HUES64 (cell line): ENCODE measurements at regions not wholly inside any gene's neighbourhood (a gene's known extent, or its start where the extent isn't known, plus 50 kb on each side); places are given as distances from the start of the nearest gene placed in this dataset.
"Not testable (repeated sequence)": the region's sequence is repeated elsewhere in the genome, so short reads cannot be mapped to it uniquely, and the experiment has no call there.

Source experiments
- H3K27ac ChIP-seq: 2 replicates; pipeline ENCODE4 v1.7.0; 2013; ENCODE audit warnings: low read depth, low read length, inconsistent platforms
- H3K27me3 ChIP-seq: 2 replicates; pipeline ENCODE4 v1.6.1; 2013; ENCODE audit warnings: mild to moderate bottlenecking, low read length; ENCODE audit not compliant: insufficient read depth
- H3K36me3 ChIP-seq: 2 replicates; pipeline ENCODE4 v1.6.1; 2013; ENCODE audit warnings: mild to moderate bottlenecking, low read length; ENCODE audit not compliant: insufficient read depth
- H3K4me1 ChIP-seq: 2 replicates; pipeline ENCODE4 v1.6.1; 2013; ENCODE audit warnings: mild to moderate bottlenecking, low read length, moderate library complexity; ENCODE audit not compliant: insufficient read depth
- H3K4me3 ChIP-seq: 2 replicates; pipeline ENCODE4 v1.5.1; 2013; ENCODE audit warnings: mild to moderate bottlenecking, low read length, moderate library complexity
- H3K9ac ChIP-seq: 2 replicates; pipeline ENCODE4 v1.6.1; 2013; ENCODE audit warnings: mild to moderate bottlenecking, low read depth, low read length
- H3K9me3 ChIP-seq: 2 replicates; pipeline ENCODE4 v1.6.1; 2013; ENCODE audit warnings: low read depth, low read length; ENCODE audit not compliant: insufficient read depth
- WGBS: fragments of 150-250, 120-280 bp; methylation state at CpG from one replicate; pipeline ENCODE4 v1.1.7; 2013; ENCODE audit warnings: missing lambda C conversion rate; 5-methylcytosine and 5-hydroxymethylcytosine counted together

- Histone ChIP-seq H3K27ac (no peak overlapping the region; the same call in 1 of the 2 replicates), H3K9me3 (no peaks in the 10 kb centered on the region), H3K4me3 (no peak overlapping the region), H3K36me3 (no peaks in the 10 kb centered on the region), H3K4me1 (peaks cover 10% of the 10 kb centered on the region; the same call in 1 of the 2 replicates), H3K27me3 (no peaks in the 10 kb centered on the region), H3K9ac (no peak overlapping the region)
- WGBS: 58% methylated on average over 10 of the region's 10 CpGs
Measured at GRCh38 chr3:82461049-82461889, 699.8 kb upstream of the GBE1 start.

DNA sequence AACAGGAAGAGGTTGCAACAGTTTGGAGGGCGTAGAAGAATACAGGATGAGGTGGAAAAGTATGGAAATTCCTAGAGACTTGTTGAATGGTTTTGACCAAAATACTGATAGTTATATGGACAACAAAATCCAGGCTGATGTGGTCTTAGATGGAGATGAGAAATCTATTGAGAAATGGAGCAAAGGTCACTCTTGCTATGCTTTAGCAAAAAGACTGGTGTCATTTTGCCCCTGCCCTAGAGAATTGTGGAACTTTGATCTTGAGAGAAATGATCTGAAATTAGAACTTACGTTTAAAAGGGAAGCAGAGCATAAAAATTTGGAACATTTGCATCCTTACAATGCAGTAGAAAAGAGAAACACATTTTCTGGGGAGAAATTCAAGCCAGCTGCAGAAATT is 686.9 kb upstream of the GBE1 start:
- 73% methylated on average over 2 of the region's 2 CpGs for WGBS
- H3K36me3 ChIP-seq: no peaks in the 10 kb centered on the region
- no peaks in the 10 kb centered on the region for H3K27me3 ChIP-seq
- H3K27ac ChIP-seq: no peak overlapping the region
- H3K4me1 ChIP-seq: no peaks in the 10 kb centered on the region
- no peak overlapping the region for H3K9ac ChIP-seq
- H3K4me3 ChIP-seq: no peak overlapping the region
- H3K9me3 ChIP-seq: peaks cover 11% of the 10 kb centered on the region

DNA sequence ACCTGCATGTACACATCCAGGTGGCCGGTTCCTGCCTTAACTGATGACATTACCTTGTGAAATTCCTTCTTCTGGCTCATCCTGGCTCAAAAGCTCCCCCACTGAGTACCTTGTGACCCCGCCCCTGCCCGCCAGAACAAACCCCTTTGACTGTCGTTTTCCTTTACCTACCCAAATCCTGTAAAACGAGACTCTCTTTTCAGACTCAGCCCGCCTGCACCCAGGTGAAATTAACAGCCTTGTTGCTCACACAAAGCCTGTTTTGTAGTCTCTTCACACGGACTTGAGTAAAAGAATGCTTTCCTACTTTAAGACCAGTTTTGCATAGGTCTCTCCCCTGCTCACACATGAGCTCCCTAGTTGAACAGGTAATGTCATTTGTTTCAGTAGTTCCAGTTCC is 667.4 kb upstream of the GBE1 start:
- H3K9me3 ChIP-seq, H3K36me3 ChIP-seq, H3K27me3 ChIP-seq: not testable (repeated sequence)
- H3K9ac ChIP-seq: 0 out of 2 replicates have a peak overlapping the region, but pooled peaks have one; percentile 36
- WGBS: 3% methylated on average over 7 of the region's 7 CpGs
- H3K27ac ChIP-seq: peak overlapping the region; percentile 92
- H3K4me3 ChIP-seq: 0 out of 2 replicates have a peak overlapping the region, but pooled peaks have one; percentile 18
- H3K4me1 ChIP-seq: peaks cover 63% of the 10 kb centered on the region

DNA sequence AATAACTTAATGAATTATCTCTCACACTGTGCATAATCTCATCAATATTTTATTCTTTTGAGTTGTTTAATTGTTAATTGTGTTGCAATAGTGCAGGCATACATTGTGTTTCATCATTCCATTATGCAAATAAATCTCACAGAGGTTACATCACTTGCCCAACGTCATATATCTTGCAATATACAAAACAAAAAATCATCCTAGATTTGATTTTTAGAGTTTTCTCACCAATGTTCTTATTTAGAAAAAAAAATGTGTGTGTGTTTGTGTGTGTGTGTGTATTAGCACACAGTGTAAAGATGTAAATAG is 662.5 kb upstream of the GBE1 start:
- Histone ChIP-seq H3K27ac (no peak overlapping the region; the same call in 1 of the 2 replicates), H3K4me1 (peaks cover 56% of the 10 kb centered on the region)
- WGBS: 13% methylated on average over 1 of the region's 1 CpG

GRCh38 chr3:82423268-82424030 is 662.0 kb upstream of the GBE1 start:
- Histone ChIP-seq H3K9ac (peak overlapping the region; percentile 47; the same call in 1 of the 2 replicates), H3K27me3 (no peaks in the 10 kb centered on the region), H3K4me3 (peak overlapping the region; percentile 30), H3K36me3 (no peaks in the 10 kb centered on the region), H3K4me1 (peaks cover 53% of the 10 kb centered on the region), H3K9me3 (no peaks in the 10 kb centered on the region), H3K27ac (peak overlapping the region; percentile 62; the same call in 1 of the 2 replicates)
- 35% methylated on average over 2 of the region's 2 CpGs for WGBS

More for the DNA sequence above, 662.5 kb upstream of the GBE1 start:
- no peaks in the 10 kb centered on the region for H3K9me3 ChIP-seq
- no peaks in the 10 kb centered on the region for H3K36me3 ChIP-seq
- H3K9ac ChIP-seq: peak overlapping the region; percentile 47; the same call in 1 of the 2 replicates
- no peak overlapping the region for H3K4me3 ChIP-seq
- no peaks in the 10 kb centered on the region for H3K27me3 ChIP-seq

- no peak overlapping the region for H3K27ac ChIP-seq
Measured at GRCh38 chr3:82416830-82417229, 655.4 kb upstream of the GBE1 start.

GRCh38 chr3:82416349-82416748 is 654.9 kb upstream of the GBE1 start:
- 100% methylated on average over 1 of the region's 1 CpG for WGBS
- H3K36me3 ChIP-seq: no peaks in the 10 kb centered on the region

More at GRCh38 chr3:82416830-82417229, 655.4 kb upstream of the GBE1 start:
- H3K36me3 ChIP-seq: no peaks in the 10 kb centered on the region
- no peaks in the 10 kb centered on the region for H3K9me3 ChIP-seq
- 100% methylated on average over 1 of the region's 1 CpG for WGBS
- H3K4me1 ChIP-seq: no peaks in the 10 kb centered on the region
- H3K4me3 ChIP-seq: no peak overlapping the region
- H3K27me3 ChIP-seq: no peaks in the 10 kb centered on the region
- H3K9ac ChIP-seq: no peak overlapping the region

GRCh38 chr3:82413171-82413570 is 651.7 kb upstream of the GBE1 start:
- H3K4me1 ChIP-seq: 0 out of 2 replicates have a peak, but pooled peaks cover 3% of the 10 kb centered on the region
- H3K9ac ChIP-seq: no peak overlapping the region
- H3K4me3 ChIP-seq: no peak overlapping the region
- no peaks in the 10 kb centered on the region for H3K27me3 ChIP-seq
- no peaks in the 10 kb centered on the region for H3K36me3 ChIP-seq
- H3K9me3 ChIP-seq: no peaks in the 10 kb centered on the region
- no CpG with 5 or more reads among the region's 2 CpGs for WGBS
- no peak overlapping the region for H3K27ac ChIP-seq

More at GRCh38 chr3:82416349-82416748, 654.9 kb upstream of the GBE1 start:
- H3K4me1 ChIP-seq: no peaks in the 10 kb centered on the region
- H3K4me3 ChIP-seq: no peak overlapping the region
- H3K27ac ChIP-seq: no peak overlapping the region
- no peaks in the 10 kb centered on the region for H3K9me3 ChIP-seq
- no peak overlapping the region for H3K9ac ChIP-seq
- no peaks in the 10 kb centered on the region for H3K27me3 ChIP-seq

- Histone ChIP-seq H3K4me3 (no peak overlapping the region), H3K9ac (no peak overlapping the region), H3K36me3 (no peaks in the 10 kb centered on the region), H3K27me3 (no peaks in the 10 kb centered on the region), H3K9me3 (no peaks in the 10 kb centered on the region), H3K4me1 (0 out of 2 replicates have a peak, but pooled peaks cover 3% of the 10 kb centered on the region), H3K27ac (no peak overlapping the region)
Measured at GRCh38 chr3:82410366-82410765, 648.9 kb upstream of the GBE1 start.

DNA sequence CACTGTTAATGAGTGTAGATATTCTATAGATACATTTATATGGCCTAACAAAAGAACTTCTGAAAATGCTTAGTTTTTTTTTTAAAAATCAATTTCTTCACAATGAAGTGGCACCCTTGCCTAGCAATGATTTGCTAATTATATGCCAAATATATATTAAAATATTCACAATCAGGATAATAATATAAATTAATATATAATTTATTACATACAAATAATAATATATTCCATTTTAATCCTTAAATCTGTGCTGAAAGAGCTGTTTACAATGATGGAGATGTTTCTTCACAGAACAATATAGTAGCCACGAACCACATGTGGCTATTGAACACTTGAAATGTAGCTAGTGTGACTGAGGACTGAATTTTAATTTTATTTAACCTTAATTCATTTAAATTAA is 648.4 kb upstream of the GBE1 start:
- H3K9me3 ChIP-seq: no peaks in the 10 kb centered on the region
- no peak overlapping the region for H3K27ac ChIP-seq
- H3K4me1 ChIP-seq: 0 out of 2 replicates have a peak, but pooled peaks cover 3% of the 10 kb centered on the region
- H3K4me3 ChIP-seq: no peak overlapping the region
- no peak overlapping the region for H3K9ac ChIP-seq
- no peaks in the 10 kb centered on the region for H3K36me3 ChIP-seq
- H3K27me3 ChIP-seq: no peaks in the 10 kb centered on the region
- no CpG with 5 or more reads among the region's 1 CpG for WGBS

DNA sequence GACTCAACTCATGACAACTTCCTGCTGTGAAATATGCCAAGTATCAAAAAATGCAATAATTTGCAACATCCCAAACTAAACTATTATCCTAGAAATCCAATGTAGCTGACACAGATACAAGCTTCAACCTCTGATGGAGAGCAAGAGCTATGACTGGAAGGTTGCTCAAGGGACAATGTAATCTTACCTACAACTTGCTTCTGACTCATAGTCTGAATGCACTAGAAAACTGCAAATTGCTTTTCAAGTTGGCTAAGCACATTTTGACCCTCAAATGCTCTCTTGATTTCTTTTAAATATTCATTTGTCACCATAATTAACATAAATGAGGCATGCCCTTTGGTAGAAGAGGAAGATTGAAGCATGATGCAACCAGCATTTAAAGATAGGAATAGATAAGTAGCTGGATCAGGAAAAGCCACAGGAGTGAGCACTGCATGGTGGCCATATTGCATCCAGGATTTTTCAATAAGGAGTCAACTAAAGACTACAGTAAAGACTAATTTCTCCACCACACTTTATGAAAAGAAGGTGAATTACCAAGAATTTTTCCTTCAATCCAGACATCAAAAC is 630.8 kb upstream of the GBE1 start:
- Histone ChIP-seq H3K36me3 (no peaks in the 10 kb centered on the region), H3K9ac (no peak overlapping the region), H3K4me1 (no peaks in the 10 kb centered on the region), H3K4me3 (no peak overlapping the region), H3K9me3 (no peaks in the 10 kb centered on the region), H3K27me3 (no peaks in the 10 kb centered on the region), H3K27ac (no peak overlapping the region)
